A549 (cell line): ENCODE measurements at regions not wholly inside any gene's neighbourhood (a gene's known extent, or its start where the extent isn't known, plus 50 kb on each side); places are given as distances from the start of the nearest gene placed in this dataset.

ENCODE experiments used
- ATAC-seq, 2 experiments: fragments of 200-7000 bp in 1 of 2; fragments of >200 bp in 1 of 2; cut with Nextera tagmentation in 1 of 2; cut with Tn5 transposase in 1 of 2; 3 replicates each; pipeline versions ENCODE4 v1.8.0 to v1.9.1; 2018 to 2020; ENCODE audit warnings: mild to moderate bottlenecking in 1 of 2, moderate library complexity in 1 of 2
- CTCF ChIA-PET: fragments of 300-600 bp; sonication (Branson Sonifier 250); formaldehyde crosslinking; extraction: SDS; loops from one replicate; lab custom pipeline; 2021; ENCODE audit warnings: antibody characterized with exemption, inconsistent platforms; lab: Yijun Ruan, JAX
- POLR2A ChIA-PET: fragments of 350-600 bp; formaldehyde crosslinking; extraction: SDS; loops from one replicate; lab custom pipeline; 2021; ENCODE audit warnings: antibody characterized with exemption, inconsistent platforms; lab: Yijun Ruan, JAX
- DNase-seq, 2 experiments: peaks; one replicate each; pipeline versions ENCODE4 v3.0.0 to v3.0.0-alpha.2; 2011 to 2016; ENCODE audit warnings: low read depth in 1 of 2, low spot score in 1 of 2
- FAIRE-seq: peaks from 2 replicates; lab custom pipeline; 2011; peaks lifted over from hg19 to GRCh38; lab: Jason Lieb, UNC
- H3K27ac ChIP-seq, 2 experiments: fragments of >200 bp; sonication (Bioruptor Twin); formaldehyde crosslinking; 3 replicates each; pipeline ENCODE4 v1.5.1; 2016 to 2017
- H3K4me1 ChIP-seq: fragments of >200 bp; sonication (Bioruptor Twin); formaldehyde crosslinking; 3 replicates; pipeline ENCODE4 v1.6.1; 2016
- H3K4me2 ChIP-seq: fragments of >200 bp; sonication (Bioruptor Twin); formaldehyde crosslinking; 3 replicates; pipeline ENCODE4 v1.6.1; 2016
- H3K4me3 ChIP-seq: fragments of >200 bp; sonication (Bioruptor Twin); formaldehyde crosslinking; 3 replicates; pipeline ENCODE4 v1.5.1; 2016
- H3K9me3 ChIP-seq: fragments of >200 bp; sonication (Bioruptor Twin); formaldehyde crosslinking; 3 replicates; pipeline ENCODE4 v1.6.1; 2016
- CBX8 ChIP-seq: fragments of 200-600 bp; sonication (generic); IDR thresholded peaks from 2 replicates; pipeline ENCODE4 v1.6.1; 2016
- CHD2 ChIP-seq: fragments of 150-350 bp; IDR thresholded peaks from 2 replicates; pipeline ENCODE4 v1.6.1; 2014; ENCODE audit warnings: low read length; ENCODE audit not compliant: partially characterized antibody
- EHMT2 ChIP-seq: fragments of 200-600 bp; sonication (generic); IDR thresholded peaks from 2 replicates; pipeline ENCODE4 v1.6.1; 2016; ENCODE audit warnings: antibody characterized with exemption, low read depth, mild to moderate bottlenecking, moderate library complexity
- FOSL2 ChIP-seq, 2 experiments: fragments of 450-650 bp in 1 of 2; fragments of >200 bp in 1 of 2; sonication (Bioruptor Twin) in 1 of 2; formaldehyde crosslinking; IDR thresholded peaks; 2 replicates each; pipeline versions ENCODE4 v1.5.0 to v1.6.1; 2016 to 2020; ENCODE audit warnings: mild to moderate bottlenecking in 1 of 2, moderate library complexity in 1 of 2
- HOXA7 ChIP-seq: fragments of 250-450 bp; sonication (Bioruptor Pico); IDR thresholded peaks from 2 replicates; pipeline ENCODE4 v1.5.0; 2020; ENCODE audit warnings: mild to moderate bottlenecking, moderate library complexity
- JUNB ChIP-seq: fragments of >200 bp; sonication (Bioruptor Twin); formaldehyde crosslinking; IDR thresholded peaks from 2 replicates; pipeline ENCODE4 v1.6.1; 2016
- KDM1A ChIP-seq: fragments of 200-600 bp; sonication (generic); IDR thresholded peaks from 2 replicates; pipeline ENCODE4 v1.6.1; 2016; ENCODE audit warnings: low read depth, mild to moderate bottlenecking
- MAFK ChIP-seq: fragments of 450-650 bp; IDR thresholded peaks from 2 replicates; pipeline ENCODE4 v1.6.1; 2014; ENCODE audit not compliant: partially characterized antibody
- MAZ ChIP-seq: fragments of 150-350 bp; IDR thresholded peaks from 2 replicates; pipeline ENCODE4 v1.6.1; 2014; ENCODE audit warnings: antibody characterized with exemption, low read depth, low read length, borderline replicate concordance
- MYC ChIP-seq: IDR thresholded peaks from 2 replicates; pipeline ENCODE4 v1.6.1; 2012; ENCODE audit warnings: mild to moderate bottlenecking, inconsistent platforms, low read length, improper control_type of control experiment, borderline replicate concordance
- NPAS2 ChIP-seq: fragments of 250-450 bp; sonication (Bioruptor Pico); IDR thresholded peaks from 2 replicates; pipeline ENCODE4 v1.8.0; 2022; ENCODE audit warnings: mild to moderate bottlenecking, moderate library complexity, borderline replicate concordance
- NR3C1 ChIP-seq: fragments of >200 bp; sonication (Bioruptor Twin); formaldehyde crosslinking; IDR thresholded peaks from 3 replicates; pipeline ENCODE4 v1.6.1; 2017
- PHF8 ChIP-seq: fragments of 200-600 bp; sonication (generic); IDR thresholded peaks from 2 replicates; pipeline ENCODE4 v1.6.1; 2016; ENCODE audit warnings: low read depth, mild to moderate bottlenecking, antibody characterized with exemption, moderate library complexity, borderline replicate concordance
- POLR2AphosphoS2 ChIP-seq: conservative IDR thresholded peaks from 2 replicates; pipeline ENCODE4 v1.6.1; 2012; ENCODE audit warnings: low read length, improper control_type of control experiment, inconsistent platforms
- RAD21 ChIP-seq, 2 experiments: fragments of >200 bp in 1 of 2; sonication (Bioruptor Twin) in 1 of 2; formaldehyde crosslinking in 1 of 2; IDR thresholded peaks in 1 of 2; conservative IDR thresholded peaks in 1 of 2; 2 replicates in 1 of 2; 3 replicates in 1 of 2; pipeline ENCODE4 v1.6.1; 2012 to 2018; ENCODE audit warnings: inconsistent platforms in 1 of 2
- RCOR1 ChIP-seq: fragments of 150-350 bp; IDR thresholded peaks from 2 replicates; pipeline ENCODE4 v1.6.1; 2014; ENCODE audit warnings: antibody characterized with exemption, low read length, low read depth
- RFX5 ChIP-seq: fragments of 450-650 bp; IDR thresholded peaks from 2 replicates; pipeline ENCODE4 v1.7.1; 2014; ENCODE audit warnings: antibody characterized with exemption, mild to moderate bottlenecking, moderate library complexity
- SMC3 ChIP-seq: fragments of >200 bp; sonication (Bioruptor Twin); formaldehyde crosslinking; IDR thresholded peaks from 3 replicates; pipeline ENCODE4 v1.6.1; 2018; ENCODE audit warnings: inconsistent platforms
- SREBF2 ChIP-seq: fragments of 450-650 bp; IDR thresholded peaks from 2 replicates; pipeline ENCODE4 v1.6.1; 2014; ENCODE audit warnings: mild to moderate bottlenecking, moderate library complexity
- ZC3H11A ChIP-seq: fragments of 450-650 bp; IDR thresholded peaks from 2 replicates; pipeline ENCODE4 v1.6.1; 2014; ENCODE audit warnings: antibody characterized with exemption, mild to moderate bottlenecking
- WGBS: methylation state at CpG from one replicate; pipeline ENCODE4 v1.1.6; 2017; ENCODE audit errors: missing lambda C conversion rate; 5-methylcytosine and 5-hydroxymethylcytosine counted together
- TF ChIP-seq, protein P1 (sequence below): fragments of >200 bp; sonication (Bioruptor Twin); formaldehyde crosslinking; IDR thresholded peaks from 3 replicates; pipeline ENCODE4 v1.5.1; 2016
- TF ChIP-seq, protein P2 (sequence below): fragments of 250-450 bp; sonication (Bioruptor Pico); IDR thresholded peaks from 2 replicates; pipeline ENCODE4 v1.5.0; 2020; ENCODE audit warnings: low read depth, mild to moderate bottlenecking, moderate library complexity
- TF ChIP-seq, protein P3 (sequence below): IDR thresholded peaks from 2 replicates; pipeline ENCODE4 v1.6.1; 2012
- TF ChIP-seq, protein P4 (sequence below): fragments of >200 bp; sonication (Bioruptor Twin); formaldehyde crosslinking; IDR thresholded peaks from 3 replicates; pipeline ENCODE4 v1.6.1; 2016

DNA sequence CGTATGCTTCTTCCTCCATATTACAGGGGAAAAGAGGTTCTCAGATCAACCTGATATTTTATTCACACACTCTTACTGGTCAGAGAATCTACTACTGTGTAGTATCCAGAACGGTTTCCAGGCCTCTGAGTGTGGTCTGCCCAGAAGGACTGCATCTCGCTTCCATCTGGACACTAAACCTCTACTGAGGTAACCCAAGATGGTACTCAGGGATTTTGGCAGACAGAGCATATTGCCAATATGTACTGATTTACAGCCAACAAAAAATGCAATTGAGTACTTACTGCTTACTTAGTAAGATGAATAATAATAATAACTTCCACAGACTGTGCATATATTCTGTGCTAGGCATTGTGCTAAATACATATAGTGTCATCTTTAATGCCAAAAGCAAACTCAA lies 55.8 kb downstream of the CYRIA start:
- FAIRE-seq (no peak), DNase-seq (no peak), ATAC-seq (no peak)
- Histone ChIP-seq H3K27ac (no peak overlapping the region), H3K9me3 (no peaks in the 10 kb centered on the region), H3K4me1 (no peaks in the 10 kb centered on the region), H3K4me2 (no peak overlapping the region), H3K4me3 (no peak overlapping the region)
- no peak for TF ChIP-seq EHMT2
- TF ChIP-seq JUNB: no peak
- no peak for TF ChIP-seq NR3C1
- TF ChIP-seq MYC: no peak
- no peak for TF ChIP-seq RAD21 (conservative IDR thresholded peaks at IDR 0.05 in 1 of 2, IDR thresholded peaks at IDR 0.05 in 1 of 2)
- TF ChIP-seq SREBF2: no peak
- TF ChIP-seq CHD2: no peak
- TF ChIP-seq, protein P1, sequence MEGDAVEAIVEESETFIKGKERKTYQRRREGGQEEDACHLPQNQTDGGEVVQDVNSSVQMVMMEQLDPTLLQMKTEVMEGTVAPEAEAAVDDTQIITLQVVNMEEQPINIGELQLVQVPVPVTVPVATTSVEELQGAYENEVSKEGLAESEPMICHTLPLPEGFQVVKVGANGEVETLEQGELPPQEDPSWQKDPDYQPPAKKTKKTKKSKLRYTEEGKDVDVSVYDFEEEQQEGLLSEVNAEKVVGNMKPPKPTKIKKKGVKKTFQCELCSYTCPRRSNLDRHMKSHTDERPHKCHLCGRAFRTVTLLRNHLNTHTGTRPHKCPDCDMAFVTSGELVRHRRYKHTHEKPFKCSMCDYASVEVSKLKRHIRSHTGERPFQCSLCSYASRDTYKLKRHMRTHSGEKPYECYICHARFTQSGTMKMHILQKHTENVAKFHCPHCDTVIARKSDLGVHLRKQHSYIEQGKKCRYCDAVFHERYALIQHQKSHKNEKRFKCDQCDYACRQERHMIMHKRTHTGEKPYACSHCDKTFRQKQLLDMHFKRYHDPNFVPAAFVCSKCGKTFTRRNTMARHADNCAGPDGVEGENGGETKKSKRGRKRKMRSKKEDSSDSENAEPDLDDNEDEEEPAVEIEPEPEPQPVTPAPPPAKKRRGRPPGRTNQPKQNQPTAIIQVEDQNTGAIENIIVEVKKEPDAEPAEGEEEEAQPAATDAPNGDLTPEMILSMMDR: no peak
- TF ChIP-seq RCOR1: no peak
- TF ChIP-seq NPAS2 (CRISPR knock-in tag): no peak
- TF ChIP-seq RFX5: no peak
- no peak for TF ChIP-seq POLR2AphosphoS2
- TF ChIP-seq, protein P2, sequence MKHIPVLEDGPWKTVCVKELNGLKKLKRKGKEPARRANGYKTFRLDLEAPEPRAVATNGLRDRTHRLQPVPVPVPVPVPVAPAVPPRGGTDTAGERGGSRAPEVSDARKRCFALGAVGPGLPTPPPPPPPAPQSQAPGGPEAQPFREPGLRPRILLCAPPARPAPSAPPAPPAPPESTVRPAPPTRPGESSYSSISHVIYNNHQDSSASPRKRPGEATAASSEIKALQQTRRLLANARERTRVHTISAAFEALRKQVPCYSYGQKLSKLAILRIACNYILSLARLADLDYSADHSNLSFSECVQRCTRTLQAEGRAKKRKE: no peak
- TF ChIP-seq MAZ: no peak
- TF ChIP-seq MAFK: no peak
- no peak for TF ChIP-seq FOSL2 (IDR thresholded peaks at IDR 0.05)
- TF ChIP-seq FOSL2 (CRISPR knock-in tag; IDR thresholded peaks at IDR 0.05): no peak
- no peak for TF ChIP-seq KDM1A
- no peak for TF ChIP-seq PHF8
- ChIA-PET POLR2A (no interaction called here), CTCF (interaction anchor here (0.9 to 1.9 kb wide), 28 partner anchors 9 to 979 kb away, joined by 3 to 13 read pairs (median 4); no protein-coding TSS in a partner anchor)
- 4% methylated on average over 3 of the region's 3 CpGs for WGBS

DNA sequence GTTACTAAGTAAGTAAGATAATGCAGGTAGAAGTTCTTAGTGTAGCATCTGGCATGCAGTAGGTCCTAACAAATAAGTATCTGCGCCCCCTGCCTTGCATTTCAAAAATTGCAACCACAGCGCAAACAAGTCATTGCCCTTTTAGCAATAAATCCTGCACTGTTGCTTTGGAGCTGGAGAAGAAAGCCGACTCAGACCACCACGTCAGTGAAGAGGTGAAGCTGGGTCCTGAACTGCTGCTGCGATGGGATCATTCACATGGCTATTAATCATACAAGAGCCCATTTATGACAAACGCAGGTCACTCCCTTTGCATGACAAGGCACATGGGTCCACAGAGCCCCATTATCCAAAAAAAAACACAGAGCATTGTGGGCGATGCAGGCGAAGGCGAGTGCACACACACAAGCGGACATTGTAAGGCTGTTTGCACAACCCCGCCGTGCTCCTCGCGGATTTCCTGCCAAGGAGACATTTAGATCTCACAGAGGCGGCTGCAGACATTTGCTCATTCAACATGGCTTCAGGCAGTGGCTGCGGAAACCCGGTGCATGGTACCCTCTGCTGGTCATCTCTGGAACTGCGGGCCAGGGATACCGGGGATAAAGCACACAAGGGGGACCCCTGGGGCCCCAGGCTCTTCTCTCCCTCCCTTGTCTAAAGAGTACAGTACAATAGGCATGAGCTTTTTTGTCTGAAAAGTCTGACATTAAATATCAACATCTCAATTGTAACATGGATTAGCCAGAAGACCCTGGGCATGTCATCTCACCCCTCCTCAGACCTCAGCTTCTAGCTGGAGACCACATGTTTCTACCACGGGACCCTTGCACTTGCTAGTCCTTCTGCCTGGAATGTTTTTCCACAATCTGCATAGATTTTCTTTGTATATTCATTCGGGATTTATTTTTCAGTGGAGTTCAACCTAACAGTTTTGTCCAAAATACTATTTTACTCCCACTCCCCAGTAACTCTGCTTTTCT lies 56.7 kb downstream of the CYRIA start:
- POLR2A ChIA-PET: no interaction called here

More for the DNA sequence above, 56.7 kb downstream of the CYRIA start:
- DNase-seq (peak; percentile 74 to 79), ATAC-seq (peak; percentile 91 to 96), FAIRE-seq (peak; percentile 61)
- CTCF ChIA-PET: interaction anchor here (0.6 to 1.9 kb wide), 45 partner anchors 8 to 979 kb away, joined by 3 to 13 read pairs (median 4); no protein-coding TSS in a partner anchor
- WGBS: 1% methylated on average over 21 of the region's 21 CpGs
- TF ChIP-seq EHMT2: no peak
- peak; percentile 93 for TF ChIP-seq MAFK
- TF ChIP-seq, protein P3, sequence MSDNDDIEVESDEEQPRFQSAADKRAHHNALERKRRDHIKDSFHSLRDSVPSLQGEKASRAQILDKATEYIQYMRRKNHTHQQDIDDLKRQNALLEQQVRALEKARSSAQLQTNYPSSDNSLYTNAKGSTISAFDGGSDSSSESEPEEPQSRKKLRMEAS: peak; percentile 44; the same call in 1 of the 2 replicates
- TF ChIP-seq, protein P1: peak; percentile 68
- TF ChIP-seq SMC3: peak; percentile 59; the same call in 2 of the 3 replicates
- TF ChIP-seq ZC3H11A: 0 out of 2 replicates have a peak, but pooled peaks have one; percentile 6
- TF ChIP-seq RAD21 (conservative IDR thresholded peaks at IDR 0.05 in 1 of 2, IDR thresholded peaks at IDR 0.05 in 1 of 2): peak; percentile 72 to 84
- TF ChIP-seq, protein P4, sequence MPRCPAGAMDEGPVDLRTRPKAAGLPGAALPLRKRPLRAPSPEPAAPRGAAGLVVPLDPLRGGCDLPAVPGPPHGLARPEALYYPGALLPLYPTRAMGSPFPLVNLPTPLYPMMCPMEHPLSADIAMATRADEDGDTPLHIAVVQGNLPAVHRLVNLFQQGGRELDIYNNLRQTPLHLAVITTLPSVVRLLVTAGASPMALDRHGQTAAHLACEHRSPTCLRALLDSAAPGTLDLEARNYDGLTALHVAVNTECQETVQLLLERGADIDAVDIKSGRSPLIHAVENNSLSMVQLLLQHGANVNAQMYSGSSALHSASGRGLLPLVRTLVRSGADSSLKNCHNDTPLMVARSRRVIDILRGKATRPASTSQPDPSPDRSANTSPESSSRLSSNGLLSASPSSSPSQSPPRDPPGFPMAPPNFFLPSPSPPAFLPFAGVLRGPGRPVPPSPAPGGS: no peak
- TF ChIP-seq HOXA7 (CRISPR knock-in tag): no peak
- TF ChIP-seq CBX8: no peak
- peak overlapping the region; percentile 98 for H3K4me2 ChIP-seq
- peak overlapping the region; percentile 37 to 57; a peak in 3 of 6 replicates for H3K27ac ChIP-seq
- no peaks in the 10 kb centered on the region for H3K9me3 ChIP-seq
- H3K4me3 ChIP-seq: peak overlapping the region; percentile 48
- H3K4me1 ChIP-seq: no peaks in the 10 kb centered on the region
